ENCODE measurements at regions not wholly inside any gene's neighbourhood (a gene's known extent, or its start where the extent isn't known, plus 50 kb on each side); places are given as distances from the start of the nearest gene placed in this dataset.

DNA sequence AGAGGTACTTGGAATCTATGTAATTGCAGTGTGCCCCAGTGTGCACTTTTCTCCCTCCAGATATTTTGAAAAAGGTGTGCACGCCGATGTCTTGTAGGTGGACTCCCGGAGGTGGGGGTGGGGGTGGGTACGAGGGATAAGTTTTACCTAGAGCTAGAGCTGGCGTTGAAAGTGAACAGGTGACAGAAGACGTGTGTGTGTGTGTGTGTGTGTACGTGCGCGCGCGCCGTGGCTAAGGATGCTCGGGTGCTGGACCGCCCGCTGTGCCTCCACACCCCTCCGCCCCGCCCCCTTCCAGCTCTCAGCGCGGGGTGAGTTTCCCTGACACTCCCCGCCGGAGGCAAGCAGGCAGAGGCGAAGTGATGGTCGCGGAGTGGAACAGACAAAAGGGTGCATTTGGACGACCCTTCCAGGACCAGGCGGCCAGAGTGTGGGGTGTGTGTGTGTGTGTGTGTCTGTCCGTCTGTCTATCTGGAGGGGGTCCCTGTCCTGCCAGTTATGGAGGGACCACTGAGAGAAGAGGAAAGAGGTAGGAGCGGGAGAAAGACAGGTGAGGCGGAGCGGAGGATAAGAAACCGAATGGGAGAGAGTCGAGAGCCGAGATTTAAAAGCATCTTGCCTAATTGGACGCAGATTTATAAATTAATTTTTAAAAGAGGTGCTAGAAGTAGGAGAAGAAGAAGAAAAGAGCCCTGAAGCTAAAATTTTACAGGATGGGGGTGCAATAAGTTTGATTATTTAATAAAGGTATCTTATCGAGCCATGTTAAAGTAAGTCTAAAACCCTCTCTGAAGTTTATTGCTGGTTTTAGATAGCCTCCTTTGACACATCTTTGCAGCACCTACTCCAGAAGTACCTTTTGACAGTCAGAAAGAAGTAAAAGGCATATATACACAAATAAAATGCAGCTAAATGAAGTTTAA lies 335.8 kb upstream of the THRB start:
- in situ Hi-C loops (cut with HindIII; ENCODE audit: low sequenced_read_pairs): no loop called here

DNA sequence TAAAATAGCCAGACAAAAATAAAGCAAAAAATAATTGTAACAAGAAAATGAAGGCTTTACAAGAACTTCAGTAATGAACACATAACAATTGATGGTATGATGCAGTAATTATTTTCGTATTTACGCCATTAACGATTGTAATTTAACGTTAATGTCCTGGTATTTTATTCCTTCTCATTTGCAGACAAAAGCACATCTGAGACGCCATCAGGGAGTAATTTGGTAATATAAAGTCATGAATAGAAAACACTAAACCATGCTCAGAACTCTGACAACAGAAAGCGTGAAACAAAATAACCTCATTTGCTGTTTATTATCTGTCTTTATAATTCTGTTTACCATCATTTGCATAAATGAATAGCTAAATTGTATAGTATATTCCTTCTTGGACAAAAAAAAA lies 336.6 kb upstream of the THRB start:
- in situ Hi-C loops (cut with HindIII; ENCODE audit: low sequenced_read_pairs): no loop called here

DNA sequence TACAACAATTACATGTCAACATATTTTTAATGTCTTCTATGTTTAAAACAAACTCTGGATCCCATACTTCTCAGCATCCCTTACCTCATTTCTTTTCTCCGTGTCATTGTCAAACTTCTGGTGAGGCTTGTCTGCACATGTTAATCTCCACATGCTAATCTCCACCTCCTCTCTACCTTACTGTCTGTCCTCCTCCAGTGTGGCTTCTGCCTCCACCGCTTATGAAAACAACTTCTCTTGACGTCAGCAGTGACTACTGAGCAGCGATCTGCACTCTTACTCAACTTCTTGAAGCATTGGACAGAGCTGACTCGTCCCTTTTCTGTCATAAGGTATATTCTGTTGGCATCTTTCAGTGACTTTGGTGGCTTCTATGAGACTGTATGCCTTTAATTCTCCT lies 338.2 kb upstream of the THRB start:
- in situ Hi-C loops (cut with HindIII; ENCODE audit: low sequenced_read_pairs): no loop called here

DNA sequence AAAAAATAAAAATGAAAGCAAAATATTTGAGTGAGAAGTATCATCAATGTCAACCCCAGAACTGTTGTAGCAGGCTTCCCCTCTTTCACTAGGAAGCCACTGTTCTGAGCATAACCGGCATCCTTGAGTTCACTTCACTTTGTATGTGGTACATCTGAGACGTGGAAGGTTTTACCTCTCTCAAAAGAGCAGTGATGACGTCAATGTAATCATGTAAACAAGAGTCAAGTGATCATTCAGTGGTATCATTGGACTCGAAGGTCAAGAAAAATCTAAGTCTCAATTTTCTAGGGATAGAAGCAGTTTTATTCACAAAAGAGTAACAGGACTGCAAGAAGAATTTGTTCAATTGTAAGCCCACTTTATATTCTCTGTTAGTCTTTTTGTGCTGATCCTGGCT lies 339.8 kb upstream of the THRB start:
- in situ Hi-C loops (cut with HindIII; ENCODE audit: low sequenced_read_pairs): no loop called here

DNA sequence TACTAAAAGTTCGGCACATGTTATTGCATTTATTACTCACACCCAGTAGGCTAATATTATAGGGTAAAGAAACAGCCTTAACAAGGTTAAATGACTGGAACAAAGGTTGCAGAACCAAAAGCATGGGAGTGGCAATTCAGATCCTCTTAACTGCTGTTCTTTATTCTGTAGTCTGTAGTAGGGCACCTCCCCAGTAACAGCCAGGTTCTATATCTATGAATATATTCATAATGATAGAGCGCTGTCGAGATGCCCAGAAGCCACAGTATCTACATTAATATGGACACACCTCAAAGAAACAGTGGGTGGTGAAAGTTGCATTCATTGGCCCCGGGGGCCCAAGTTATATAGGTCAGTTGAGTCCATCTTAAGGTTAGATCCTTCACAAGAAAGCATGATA lies 340.9 kb upstream of the THRB start:
- in situ Hi-C loops (cut with HindIII; ENCODE audit: low sequenced_read_pairs): no loop called here

DNA sequence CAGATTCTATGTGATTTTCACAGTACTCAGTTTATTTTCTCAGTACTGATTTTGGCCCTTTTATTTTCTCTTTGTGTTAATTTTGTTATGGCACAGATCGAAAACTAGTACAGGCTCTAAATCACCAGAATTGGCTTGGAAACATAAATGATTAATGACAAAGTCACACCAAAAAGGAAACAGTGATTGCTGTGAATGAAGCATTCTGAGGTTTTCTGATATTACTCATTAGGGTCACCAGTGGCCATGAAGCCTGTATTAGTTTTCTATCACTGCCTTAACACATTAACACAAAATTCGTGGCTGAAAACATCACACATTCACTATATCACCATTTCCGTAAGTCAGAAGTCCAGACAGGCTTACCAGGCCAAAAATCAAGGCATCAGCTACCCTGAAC lies 343.0 kb upstream of the THRB start:
- in situ Hi-C loops (cut with HindIII; ENCODE audit: low sequenced_read_pairs): no loop called here

DNA sequence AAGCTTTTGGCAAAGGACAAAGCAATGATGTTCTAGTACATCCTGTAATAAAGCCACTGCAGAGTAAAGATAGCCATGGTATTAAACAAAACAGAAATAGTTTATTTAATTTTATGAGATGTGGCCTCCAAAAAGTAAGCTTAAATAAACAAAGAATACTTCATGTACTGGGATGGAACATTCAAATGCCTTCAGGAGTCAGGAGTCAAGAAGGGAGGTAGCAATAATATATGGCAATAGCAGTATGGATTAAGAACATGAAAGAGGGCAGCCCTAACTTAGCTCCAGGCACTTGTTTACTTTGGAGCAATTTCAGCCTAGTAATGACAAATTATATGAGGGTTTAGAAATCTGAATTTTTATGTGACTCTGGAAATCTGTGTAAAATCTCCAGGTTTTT lies 343.9 kb upstream of the THRB start:
- in situ Hi-C loops (cut with HindIII; ENCODE audit: low sequenced_read_pairs): no loop called here

DNA sequence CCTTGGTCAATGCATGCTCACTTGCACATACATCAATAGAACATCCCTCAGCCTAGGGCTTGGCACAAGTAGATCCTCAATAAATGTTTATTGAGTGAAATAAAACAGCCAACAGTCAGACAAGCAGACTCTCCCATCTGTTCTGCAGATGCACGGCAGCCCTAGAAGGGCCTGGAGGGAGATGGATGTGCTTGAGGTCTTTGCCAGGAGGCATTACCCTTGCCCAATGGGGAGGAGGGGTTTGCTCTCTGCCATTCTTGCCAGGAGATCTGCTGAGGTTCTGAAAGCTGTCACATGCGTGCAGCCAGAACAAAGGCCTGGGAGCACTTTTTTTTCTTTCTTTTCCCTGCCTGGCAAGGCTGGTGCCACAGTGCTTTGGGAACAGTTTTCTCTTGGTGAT lies 349.3 kb upstream of the THRB start:
- in situ Hi-C loops (cut with HindIII; ENCODE audit: low sequenced_read_pairs): no loop called here

DNA sequence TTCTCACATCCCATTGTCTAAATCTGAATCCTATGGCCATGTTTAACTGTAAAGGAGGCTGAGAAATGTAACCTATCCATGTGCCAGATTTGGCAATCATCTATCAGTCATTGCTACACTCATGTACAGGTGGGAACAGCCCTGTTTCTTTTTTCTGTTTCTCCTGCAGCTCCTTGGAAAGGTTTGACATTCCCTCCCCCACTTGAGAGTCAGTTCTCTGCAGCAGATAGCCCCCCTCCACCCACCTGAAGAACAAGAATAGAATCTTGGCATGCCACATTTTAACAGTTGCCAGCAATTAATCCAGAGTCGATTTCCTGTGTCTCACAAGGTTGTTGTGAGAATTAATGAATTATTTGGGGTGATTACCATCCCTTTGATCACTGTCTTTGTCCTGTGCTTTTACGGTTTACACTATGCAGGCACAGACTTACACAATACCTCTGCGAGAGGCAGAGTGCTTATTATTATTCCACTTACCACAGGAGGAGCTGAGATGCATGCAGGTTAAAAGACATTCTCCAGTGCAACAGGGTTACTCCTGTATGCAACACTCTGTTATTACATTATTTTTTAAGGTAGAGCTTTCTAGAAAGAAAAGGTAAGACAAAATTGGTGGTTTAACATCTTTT lies 351.0 kb upstream of the THRB start:
- in situ Hi-C loops (cut with HindIII; ENCODE audit: low sequenced_read_pairs): no loop called here

DNA sequence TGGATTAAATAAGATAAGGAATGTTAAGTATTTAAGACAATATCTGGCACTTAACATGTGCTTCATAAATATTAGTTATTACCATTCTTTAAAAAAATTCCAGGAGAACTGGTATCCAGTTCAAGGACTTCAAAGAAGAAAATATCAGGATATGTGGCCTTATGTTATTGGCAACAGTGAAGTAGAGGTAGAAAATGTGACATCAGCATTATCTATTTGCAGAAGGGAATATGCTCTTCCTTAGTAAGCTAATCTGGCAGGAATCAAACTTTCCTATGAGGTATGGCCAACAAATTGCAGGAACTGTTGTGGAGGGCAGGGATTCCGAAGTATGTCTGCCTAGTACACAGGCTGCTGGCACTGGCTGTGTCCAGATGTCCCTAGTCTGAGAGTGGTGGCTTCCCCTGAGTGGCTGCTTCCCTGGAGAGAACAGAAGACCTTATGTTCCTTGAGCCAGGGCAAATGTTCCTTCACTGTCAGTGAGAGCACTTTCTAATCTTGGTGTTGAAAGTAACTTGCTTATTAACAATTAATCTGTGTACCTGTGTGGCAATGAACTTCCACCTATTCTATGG lies 351.7 kb upstream of the THRB start:
- in situ Hi-C loops (cut with HindIII; ENCODE audit: low sequenced_read_pairs): no loop called here

DNA sequence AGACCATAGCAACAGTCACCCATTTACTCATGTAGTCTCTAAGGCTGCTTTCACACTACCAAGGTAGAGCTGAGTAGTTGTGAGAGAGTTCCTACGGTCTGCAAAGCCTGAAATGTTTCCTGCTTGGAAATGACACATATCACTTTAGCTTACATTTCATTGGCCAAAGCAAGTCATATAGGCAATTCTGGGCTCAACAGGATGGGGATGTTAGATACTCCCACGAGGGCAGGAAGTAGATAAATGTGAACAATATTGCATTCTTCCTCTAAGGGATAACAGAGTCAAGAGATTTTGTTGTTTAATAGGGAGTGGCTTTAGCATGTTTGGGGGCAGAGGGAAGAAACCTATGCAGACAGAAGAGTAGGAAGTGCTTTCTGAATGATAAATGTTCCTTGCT lies 355.6 kb upstream of the THRB start:
- in situ Hi-C loops (cut with HindIII; ENCODE audit: low sequenced_read_pairs): no loop called here

DNA sequence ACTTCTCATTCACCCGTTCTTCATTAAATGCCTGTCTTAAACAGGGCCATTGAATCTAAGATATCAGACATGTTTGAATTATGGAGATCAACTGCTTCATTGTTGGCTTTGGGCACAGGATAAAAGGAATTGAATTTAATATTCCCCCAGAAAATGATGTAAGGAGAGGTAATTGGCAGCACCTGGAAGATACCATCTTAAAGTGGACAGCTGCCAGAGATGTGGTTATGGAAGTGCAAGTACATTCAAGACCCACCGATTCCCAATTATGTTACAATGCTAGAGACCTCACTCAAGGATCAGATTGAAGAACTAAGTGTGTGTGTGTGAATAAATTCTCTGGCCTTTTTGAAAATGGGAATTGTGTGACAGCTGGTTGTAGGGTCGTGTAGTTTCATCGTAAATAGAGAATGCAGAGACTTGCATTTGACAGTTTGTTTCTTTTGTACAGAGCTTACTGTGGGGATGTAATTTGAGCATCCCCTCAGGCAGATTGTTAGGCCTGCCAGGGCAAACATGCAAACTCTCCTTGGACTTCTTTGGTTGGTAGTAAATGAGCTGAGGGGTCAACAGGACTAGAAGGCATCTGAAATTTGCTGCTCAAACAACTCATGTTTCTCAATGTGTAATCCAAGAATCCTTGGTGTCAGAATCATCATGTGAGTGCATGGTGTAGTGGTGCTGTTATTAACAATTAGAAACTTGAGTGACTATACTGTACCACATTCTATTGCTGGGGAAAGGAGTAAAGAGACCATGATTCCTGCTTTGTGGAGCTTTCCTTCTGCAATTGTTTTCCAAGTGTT lies 359.2 kb upstream of the THRB start:
- in situ Hi-C loops (cut with HindIII; ENCODE audit: low sequenced_read_pairs): no loop called here

DNA sequence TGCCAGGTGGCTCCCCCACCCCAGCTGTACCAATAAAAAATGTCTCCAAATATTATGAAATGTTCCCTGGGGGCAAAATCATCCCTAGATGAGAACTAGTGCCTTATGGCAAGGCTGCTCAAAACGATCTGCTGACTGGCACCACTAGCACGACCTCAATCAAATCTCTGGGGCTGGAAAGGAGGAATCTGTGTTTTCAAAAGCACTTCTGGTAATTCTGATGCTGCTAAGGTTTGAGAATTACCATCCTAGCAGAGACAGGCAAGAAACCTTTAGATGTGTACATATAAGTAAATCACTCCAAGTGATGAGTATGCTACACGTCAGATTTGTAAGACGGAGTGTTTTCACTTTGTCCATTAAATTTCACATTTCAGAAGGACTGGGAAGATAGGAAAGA lies 360.1 kb upstream of the THRB start:
- in situ Hi-C loops (cut with HindIII; ENCODE audit: low sequenced_read_pairs): no loop called here

DNA sequence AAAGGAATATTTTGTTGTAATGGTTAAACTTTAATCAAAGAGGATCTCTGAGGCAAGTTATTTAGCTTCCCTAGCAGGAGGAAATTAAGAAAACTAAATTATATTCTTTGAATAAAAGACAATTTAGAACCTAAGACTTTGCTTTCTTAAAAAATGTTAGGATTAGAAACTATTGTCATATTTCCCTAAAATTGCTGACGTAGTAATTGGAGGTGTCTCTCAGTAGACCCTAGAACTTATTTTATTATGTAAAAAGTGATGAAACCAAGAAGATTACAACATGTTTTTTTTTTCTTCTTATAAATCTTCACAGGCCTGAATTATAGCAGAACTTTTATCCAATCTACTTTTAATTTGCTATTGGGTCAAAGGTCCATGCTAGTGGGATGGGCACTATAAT lies 363.3 kb upstream of the THRB start:
- in situ Hi-C loops (cut with HindIII; ENCODE audit: low sequenced_read_pairs): no loop called here

DNA sequence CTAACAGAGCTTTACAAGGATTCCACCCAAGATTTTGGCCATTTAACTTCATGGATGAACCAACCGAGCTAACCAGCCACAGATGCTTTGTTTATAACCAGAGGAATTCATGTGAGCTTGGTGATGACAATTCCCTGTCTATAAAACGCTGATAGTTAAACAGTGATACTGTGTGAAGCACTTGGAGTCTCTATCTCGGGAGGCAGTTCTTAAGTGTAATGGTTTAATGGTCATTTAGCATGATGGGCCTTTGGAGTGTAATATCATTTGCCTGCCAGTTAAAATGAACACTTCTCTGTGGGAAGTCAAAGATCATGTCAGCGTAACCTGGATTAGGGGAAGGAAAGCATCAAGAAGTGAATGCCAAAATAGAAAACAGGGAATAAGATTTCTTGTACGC lies 368.6 kb upstream of the THRB start:
- in situ Hi-C loops (cut with HindIII; ENCODE audit: low sequenced_read_pairs): no loop called here

DNA sequence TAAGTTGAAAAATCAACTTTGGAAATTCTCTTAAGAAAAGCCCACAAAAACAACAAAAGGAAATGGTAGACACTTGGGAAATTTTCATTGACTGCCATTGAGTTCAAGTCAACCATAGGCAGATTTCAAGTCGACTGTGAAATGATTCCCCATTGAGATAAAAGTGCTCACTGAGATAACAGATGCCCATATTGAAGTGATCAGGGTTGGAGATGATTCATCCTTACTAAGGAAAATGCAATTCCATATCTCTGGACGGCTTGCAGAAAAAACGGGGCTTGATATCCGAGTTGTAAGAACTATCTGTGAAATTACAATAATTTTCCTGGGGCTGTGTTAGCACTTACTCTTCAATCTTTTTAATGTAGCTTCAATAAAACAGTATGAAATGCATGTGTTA lies 373.1 kb upstream of the THRB start:
- in situ Hi-C loops (cut with HindIII; ENCODE audit: low sequenced_read_pairs): loop anchor here (5.0 kb wide), 1 partner anchor 50 kb away; no protein-coding TSS in a partner anchor

DNA sequence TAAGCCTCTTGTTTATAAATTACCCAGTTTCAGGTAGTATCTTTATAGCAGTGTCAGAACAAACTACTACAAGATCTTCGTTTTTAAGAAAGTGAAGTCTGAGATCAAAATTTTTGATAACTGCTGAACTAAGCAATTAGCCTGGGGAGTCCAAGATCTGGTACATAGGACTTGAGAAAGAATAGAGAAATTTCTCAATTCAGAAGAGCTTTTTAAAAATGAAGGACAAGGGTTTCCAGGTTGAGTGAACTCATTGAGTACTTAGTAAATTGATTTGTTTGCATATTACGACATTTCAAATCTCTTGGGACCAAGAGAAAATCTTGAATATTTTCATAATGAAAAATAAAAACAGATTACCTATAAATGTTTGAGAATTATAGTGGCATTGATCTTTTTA lies 386.6 kb upstream of the THRB start:
- in situ Hi-C loops (cut with HindIII; ENCODE audit: low sequenced_read_pairs): no loop called here

DNA sequence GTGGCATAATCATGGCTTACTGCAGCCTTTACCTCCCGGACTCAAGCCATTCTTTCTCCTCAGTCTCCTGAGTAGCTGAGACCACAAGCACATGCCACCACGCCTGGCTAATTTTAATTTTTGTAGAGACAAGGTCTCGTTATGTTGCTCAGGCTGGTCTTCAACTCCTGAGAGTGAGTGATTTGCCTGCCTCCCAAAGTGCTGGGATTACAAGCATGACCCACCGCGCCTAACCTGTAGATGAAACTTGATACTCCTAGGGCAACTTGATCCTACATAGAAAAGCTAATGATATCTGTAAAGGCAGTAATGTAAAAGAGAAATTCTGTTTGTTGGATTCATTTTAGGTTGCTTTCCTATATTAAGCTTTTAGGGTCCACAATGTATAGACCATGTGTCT lies 391.9 kb upstream of the THRB start:
- in situ Hi-C loops (cut with HindIII; ENCODE audit: low sequenced_read_pairs): no loop called here

DNA sequence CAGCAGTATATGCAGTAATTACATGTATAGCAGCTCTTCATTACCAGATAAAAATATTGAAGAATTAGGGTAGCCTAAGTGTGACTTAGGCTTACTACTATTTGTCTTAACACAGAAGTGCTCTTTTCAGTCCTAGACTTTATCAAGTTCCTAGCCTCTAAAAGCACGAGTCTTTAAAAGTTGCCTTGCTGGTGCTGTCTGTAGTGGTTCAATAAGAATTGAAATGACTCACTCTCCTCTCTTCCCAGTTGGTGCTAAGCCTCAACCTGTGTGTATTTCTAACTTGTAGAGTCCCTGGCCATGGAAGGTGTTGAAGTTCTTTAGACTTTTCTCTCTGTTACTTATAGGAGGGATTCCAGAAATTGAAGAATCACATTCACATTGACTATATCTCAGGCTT lies 395.4 kb upstream of the THRB start:
- in situ Hi-C loops (cut with HindIII; ENCODE audit: low sequenced_read_pairs): no loop called here

DNA sequence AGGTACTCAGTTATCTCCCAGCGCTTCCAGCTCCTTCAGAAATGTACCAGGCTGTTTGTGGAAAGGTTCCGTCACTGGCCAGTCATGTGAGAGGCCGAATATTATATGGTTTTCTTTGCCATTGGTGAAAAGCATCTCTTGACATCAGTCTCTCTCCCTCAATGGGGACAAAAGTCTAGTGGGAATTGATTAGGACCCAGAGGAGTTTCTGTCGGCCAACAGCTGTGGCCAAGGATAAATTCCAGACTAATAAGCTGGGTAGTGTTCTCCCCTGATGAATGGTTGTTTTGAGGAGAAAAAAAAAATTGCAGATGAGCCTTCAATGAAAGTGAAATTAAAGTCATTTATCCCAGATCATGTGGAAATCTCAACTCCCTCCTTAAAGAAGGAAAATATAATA lies 404.7 kb upstream of the THRB start:
- in situ Hi-C loops (cut with HindIII; ENCODE audit: low sequenced_read_pairs): no loop called here

DNA sequence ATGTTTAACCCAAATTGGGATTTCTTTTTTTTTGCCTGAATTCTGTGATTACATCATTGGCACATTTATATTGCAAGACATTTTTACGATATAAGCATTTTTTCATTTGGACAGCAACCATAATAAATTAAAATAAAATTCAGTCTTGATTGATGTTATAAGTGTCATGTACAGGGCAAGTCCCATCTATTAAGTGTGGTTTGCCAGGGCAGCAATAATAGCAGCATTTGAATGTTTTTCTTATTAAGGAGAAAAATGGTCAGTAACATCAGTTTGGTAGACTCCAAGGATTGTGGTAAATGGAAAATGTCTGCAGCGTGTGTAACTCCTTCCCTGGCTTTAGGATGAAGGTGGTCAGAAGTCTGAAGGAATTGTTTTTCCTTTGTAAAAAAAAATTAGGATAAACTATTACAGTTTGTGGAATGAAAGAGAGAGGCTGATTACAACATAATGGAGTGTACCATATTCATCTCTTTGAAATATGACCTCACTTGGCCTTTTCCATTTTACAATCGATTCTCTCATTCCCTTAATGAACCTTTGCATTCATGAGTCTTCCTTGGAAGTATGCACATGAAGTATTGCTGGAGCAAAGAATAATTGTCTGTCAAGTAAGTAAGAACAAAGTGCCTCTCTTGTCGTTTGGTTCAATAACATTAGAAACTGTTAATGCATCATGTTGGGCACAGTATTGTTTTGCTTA lies 405.4 kb upstream of the THRB start:
- in situ Hi-C loops (cut with HindIII; ENCODE audit: low sequenced_read_pairs): no loop called here

All from endothelial cell of hepatic sinusoid (primary cell).